ENCODE measurements at regions not wholly inside any gene's neighbourhood (a gene's known extent, or its start where the extent isn't known, plus 50 kb on each side); places are given as distances from the start of the nearest gene placed in this dataset.

DNA sequence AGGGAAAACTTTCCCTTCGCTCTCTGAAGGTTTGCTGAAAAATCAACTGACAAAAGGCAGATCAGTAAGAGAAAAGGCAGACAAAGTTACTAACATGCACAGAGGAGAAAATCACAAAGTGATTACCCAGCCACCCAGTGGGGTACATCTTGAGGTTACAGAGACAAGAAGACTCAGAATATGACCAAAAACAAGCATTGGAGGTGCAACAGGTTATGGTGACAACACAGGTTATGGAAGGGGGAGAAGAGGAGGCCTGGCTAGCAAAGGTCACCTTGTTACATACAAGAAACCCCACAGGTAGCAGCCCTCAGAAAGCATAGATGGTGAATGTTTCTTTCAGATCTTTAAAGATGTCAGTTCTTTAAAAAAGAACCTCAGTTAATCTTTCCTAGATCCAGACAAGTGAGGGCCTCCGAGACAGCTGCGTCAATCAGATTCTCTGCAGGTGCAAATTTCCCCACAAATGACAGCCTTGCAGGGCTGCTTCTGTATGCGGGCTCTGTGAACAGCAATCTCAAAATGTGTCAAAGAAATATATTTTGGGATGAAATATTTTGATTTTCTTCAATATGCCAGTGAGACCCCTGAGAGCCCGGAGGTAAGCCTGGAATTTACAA lies 207.6 kb upstream of the RAB4A start:
- TF ChIP-seq, protein P1, sequence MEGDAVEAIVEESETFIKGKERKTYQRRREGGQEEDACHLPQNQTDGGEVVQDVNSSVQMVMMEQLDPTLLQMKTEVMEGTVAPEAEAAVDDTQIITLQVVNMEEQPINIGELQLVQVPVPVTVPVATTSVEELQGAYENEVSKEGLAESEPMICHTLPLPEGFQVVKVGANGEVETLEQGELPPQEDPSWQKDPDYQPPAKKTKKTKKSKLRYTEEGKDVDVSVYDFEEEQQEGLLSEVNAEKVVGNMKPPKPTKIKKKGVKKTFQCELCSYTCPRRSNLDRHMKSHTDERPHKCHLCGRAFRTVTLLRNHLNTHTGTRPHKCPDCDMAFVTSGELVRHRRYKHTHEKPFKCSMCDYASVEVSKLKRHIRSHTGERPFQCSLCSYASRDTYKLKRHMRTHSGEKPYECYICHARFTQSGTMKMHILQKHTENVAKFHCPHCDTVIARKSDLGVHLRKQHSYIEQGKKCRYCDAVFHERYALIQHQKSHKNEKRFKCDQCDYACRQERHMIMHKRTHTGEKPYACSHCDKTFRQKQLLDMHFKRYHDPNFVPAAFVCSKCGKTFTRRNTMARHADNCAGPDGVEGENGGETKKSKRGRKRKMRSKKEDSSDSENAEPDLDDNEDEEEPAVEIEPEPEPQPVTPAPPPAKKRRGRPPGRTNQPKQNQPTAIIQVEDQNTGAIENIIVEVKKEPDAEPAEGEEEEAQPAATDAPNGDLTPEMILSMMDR (IDR thresholded peaks at IDR 0.05; ENCODE audit: extremely low read depth, missing control alignments): no peak
- DNase-seq (ENCODE audit: low spot score): no peak

DNA sequence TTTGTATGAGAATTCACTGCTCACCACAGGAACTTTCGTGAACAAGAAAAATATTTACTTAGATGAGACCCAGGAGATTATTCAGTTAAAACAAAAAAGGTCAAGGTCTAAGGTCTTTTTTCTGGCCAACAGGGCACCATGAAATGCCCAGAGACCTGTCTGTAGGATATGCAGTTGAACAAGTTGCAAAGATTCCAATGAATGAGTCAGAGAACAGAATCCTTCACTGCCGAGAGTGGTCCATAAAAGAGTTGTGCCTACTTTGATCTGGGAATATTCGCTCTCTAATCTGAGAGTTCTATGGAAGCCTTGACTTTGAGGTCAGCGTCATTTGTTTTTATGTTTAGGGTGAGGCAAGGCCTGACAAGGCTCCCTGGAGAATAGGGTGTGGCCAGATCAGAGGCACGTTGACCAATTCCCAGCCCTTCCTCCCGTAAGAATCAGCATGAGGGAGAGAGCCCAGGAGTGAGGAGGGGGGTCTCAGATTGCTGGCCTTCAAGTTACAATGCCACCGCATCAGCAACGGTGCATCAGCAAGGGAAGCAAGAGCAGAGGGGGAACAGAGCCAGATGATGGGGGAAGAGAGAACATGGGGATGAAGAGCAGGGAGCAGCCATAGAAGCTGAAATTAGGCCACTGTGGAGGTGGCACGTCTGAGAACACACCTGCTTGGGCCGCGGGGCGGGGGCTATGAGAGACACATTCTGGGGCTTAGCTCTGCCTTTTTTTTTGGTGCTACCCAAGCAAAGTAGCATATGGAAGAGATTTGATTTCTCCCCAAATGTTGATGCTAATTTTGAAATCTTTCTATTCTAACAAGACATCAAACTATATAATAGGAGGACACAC lies 206.4 kb upstream of the RAB4A start:
- TF ChIP-seq, protein P1 (IDR thresholded peaks at IDR 0.05; ENCODE audit: extremely low read depth, missing control alignments): no peak
- DNase-seq (ENCODE audit: low spot score): no peak

DNA sequence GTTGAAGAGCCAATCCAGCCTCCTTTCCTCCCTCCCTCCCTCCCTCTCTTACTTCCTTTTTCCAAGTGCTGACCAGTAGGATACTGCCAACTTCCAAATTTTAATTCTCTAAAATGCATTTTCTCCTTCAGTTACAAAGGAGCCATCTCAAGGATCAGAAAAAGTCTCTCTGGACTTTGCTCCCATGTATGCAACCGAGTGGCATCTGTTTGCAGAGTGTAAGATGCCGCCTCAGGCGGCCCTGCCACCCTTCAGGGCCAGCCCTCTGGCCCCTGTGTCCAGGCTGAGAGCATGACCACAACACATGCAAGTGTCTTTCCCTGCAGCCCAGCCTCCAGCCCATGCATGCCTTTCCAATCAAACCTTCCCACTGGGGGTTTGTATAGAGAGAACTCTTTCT lies 205.3 kb upstream of the RAB4A start:
- no peak for DNase-seq (ENCODE audit: low spot score)
- TF ChIP-seq, protein P1 (IDR thresholded peaks at IDR 0.05; ENCODE audit: extremely low read depth, missing control alignments): no peak

DNA sequence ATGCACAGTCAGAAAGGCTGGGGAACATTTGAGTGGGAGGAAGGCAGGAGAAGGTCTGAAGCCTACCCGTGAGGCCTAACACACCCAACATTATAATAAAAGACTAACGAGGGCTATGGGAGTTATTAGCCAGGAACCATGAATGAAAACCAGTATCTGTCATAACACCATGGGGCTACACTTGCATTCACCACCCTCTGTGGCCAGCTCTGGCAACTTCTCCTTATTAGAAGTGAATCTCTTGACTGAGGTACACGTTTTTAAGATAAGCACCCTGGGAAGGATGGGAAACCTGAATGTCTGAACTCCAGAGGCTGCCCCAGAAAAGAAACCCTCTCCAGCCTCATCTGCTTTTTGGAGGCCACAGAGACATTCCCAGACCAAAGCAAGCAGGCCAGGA lies 204.3 kb upstream of the RAB4A start:
- TF ChIP-seq, protein P1 (IDR thresholded peaks at IDR 0.05; ENCODE audit: extremely low read depth, missing control alignments): no peak
- DNase-seq (ENCODE audit: low spot score): no peak

DNA sequence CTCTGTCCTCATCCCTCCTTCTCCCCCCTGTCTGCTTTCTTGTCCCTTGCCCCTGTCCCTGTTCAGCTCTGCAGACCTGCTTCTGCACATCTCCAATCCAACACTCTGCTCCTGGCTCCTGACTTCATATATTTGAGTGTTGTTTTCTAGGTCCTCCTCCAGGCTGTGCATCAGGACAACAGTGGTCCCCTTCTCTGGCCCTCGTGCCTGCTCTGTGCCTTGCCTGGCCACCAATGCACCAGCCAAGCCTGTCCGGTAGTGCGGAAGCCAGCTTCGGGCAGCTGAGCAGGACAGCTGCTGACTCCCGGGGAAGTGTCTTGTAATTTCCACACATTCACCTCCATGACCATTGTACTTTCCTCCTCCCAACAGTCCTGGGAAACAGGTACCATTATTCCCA lies 203.4 kb upstream of the RAB4A start:
- TF ChIP-seq, protein P1 (IDR thresholded peaks at IDR 0.05; ENCODE audit: extremely low read depth, missing control alignments): no peak
- DNase-seq (ENCODE audit: low spot score): no peak

DNA sequence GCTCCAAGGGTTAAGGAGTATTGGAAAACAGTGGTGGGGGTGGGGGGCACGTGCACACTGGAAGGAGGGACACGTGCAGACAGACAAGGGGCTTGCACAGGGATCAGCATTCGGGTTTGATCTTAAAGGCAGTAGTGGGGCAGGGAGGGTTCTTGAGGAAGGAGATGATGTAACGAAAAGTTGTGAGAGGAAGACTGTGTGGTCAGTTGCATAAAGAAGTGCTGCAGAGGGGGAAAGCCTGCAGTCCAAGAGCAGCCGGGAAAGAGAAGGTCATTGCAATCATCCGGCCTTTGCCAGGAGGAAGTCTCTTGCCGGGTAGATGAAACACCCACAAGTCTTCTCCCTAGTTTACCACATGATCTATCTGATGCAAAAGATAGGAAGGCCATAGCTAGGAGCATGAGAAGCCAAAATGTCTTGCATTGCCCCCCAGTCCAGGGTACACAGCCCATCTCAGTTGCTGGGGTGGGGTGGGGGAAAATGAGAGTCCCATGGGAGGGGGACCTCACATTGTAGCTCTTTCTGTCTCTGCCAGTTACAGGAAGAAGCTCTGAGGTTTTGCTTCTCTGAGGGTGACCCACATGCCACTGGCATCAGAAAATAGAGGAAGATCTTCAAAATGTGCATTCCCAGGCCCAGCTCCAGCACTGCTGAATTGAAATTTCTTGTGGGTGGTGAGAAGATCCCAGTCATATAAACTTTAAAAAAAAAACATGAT lies 202.5 kb upstream of the RAB4A start:
- DNase-seq (ENCODE audit: low spot score): no peak
- TF ChIP-seq, protein P1 (IDR thresholded peaks at IDR 0.05; ENCODE audit: extremely low read depth, missing control alignments): no peak

DNA sequence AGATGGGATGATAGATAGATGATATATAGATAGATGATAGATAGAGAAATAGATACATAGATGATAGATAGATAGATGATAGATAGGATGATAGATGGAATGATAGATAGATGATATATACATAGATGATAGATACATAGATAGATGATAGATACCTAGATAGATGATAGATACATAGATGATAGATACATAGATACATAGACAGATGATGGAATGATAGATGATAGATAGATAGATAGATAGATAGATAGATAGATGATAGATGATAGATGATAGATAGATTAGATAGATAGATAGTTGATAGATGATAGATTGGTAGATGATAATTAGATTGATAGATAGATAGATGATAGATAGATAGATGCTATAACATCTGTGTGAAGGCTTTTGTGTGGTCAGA lies 201.7 kb upstream of the RAB4A start:
- DNase-seq (ENCODE audit: low spot score): no peak
- TF ChIP-seq, protein P1 (IDR thresholded peaks at IDR 0.05; ENCODE audit: extremely low read depth, missing control alignments): no peak

Measured in GM20000 (cell line).